Inferior parietal cortex (tissue), 1 donor: ENCODE measurements at regions not wholly inside any gene's neighbourhood (a gene's known extent, or its start where the extent isn't known, plus 50 kb on each side); places are given as distances from the start of the nearest gene placed in this dataset.

Experiments
- DNase-seq: peaks from one replicate; pipeline ENCODE4 v3.0.0-alpha.2; 2016; ENCODE audit errors: extremely low spot score

GRCh38 chr16:31701734-31702133 lies 171.9 kb upstream of the ZNF267 start:
- no peak for DNase-seq

GRCh38 chr16:31702796-31703195 lies 170.8 kb upstream of the ZNF267 start:
- no peak for DNase-seq

GRCh38 chr16:31703526-31704128 lies 170.0 kb upstream of the ZNF267 start:
- DNase-seq: no peak

GRCh38 chr16:31704138-31704537 lies 169.5 kb upstream of the ZNF267 start:
- DNase-seq: no peak

- DNase-seq: no peak
These were observed 168.2 kb upstream of the ZNF267 start for GRCh38 chr16:31705371-31705770.

- DNase-seq: no peak
These were observed 167.3 kb upstream of the ZNF267 start for GRCh38 chr16:31706318-31706717.

GRCh38 chr16:31706925-31707324 lies 166.7 kb upstream of the ZNF267 start:
- DNase-seq: no peak

- DNase-seq: no peak
These were observed 165.8 kb upstream of the ZNF267 start for GRCh38 chr16:31707743-31708335.

- DNase-seq: no peak
These were observed 165.3 kb upstream of the ZNF267 start for GRCh38 chr16:31708348-31708747.

GRCh38 chr16:31709181-31709580 lies 164.4 kb upstream of the ZNF267 start:
- DNase-seq: no peak

GRCh38 chr16:31710134-31710533 lies 163.5 kb upstream of the ZNF267 start:
- DNase-seq: no peak

GRCh38 chr16:31710880-31711279 lies 162.7 kb upstream of the ZNF267 start:
- DNase-seq: no peak

- DNase-seq: no peak
These were observed 162.2 kb upstream of the ZNF267 start for GRCh38 chr16:31711344-31711845.

GRCh38 chr16:31712064-31712540 lies 161.5 kb upstream of the ZNF267 start:
- no peak for DNase-seq

- peak; percentile 95 for DNase-seq
These were observed 160.3 kb upstream of the ZNF267 start for GRCh38 chr16:31713071-31713944.

- peak; percentile 22 for DNase-seq
These were observed 159.4 kb upstream of the ZNF267 start for GRCh38 chr16:31713945-31714902.

- no peak for DNase-seq
These were observed 158.6 kb upstream of the ZNF267 start for GRCh38 chr16:31714903-31715504.

GRCh38 chr16:31715915-31716314 lies 157.7 kb upstream of the ZNF267 start:
- no peak for DNase-seq

- no peak for DNase-seq
These were observed 154.6 kb upstream of the ZNF267 start for GRCh38 chr16:31718998-31719397.

GRCh38 chr16:31727553-31727952 lies 146.1 kb upstream of the ZNF267 start:
- DNase-seq: no peak

GRCh38 chr16:31734265-31734664 lies 139.3 kb upstream of the ZNF267 start:
- no peak for DNase-seq
